GM19328 (cell line): ENCODE measurements at regions not wholly inside any gene's neighbourhood (a gene's known extent, or its start where the extent isn't known, plus 50 kb on each side); places are given as distances from the start of the nearest gene placed in this dataset.

ENCODE experiments used
- ATAC-seq: cut with Tn5 transposase; IDR thresholded peaks from one replicate; pipeline ENCODE4 v1.9.1; 2021; ENCODE audit warnings: mild to moderate bottlenecking, moderate library complexity; ENCODE audit not compliant: unreplicated experiment

DNA sequence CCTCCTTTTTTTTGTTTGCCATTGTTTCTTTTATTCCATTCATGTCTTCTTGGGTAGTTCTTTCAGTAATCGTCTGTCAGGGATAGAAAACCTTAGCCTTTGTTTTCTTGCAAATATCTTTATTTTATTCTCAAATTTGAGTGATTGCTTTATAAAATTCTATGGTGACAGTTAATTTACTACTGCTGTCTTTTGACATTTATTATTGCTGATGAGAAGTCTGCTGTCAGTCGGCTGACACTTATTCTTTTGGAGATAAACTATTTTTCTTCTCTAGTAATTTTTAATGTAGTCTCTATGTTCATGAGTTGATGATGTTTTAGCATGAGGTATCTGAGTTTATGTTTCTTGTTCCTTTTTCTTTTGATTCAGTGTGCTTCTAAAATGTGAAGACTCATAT is 983.8 kb downstream of the TTLL7 start:
- ATAC-seq = no peak

- no peak for ATAC-seq
Measured at GRCh38 chr1:83012950-83013349, 986.0 kb downstream of the TTLL7 start.

GRCh38 chr1:83011265-83011664 is 987.7 kb downstream of the TTLL7 start:
- no peak for ATAC-seq

DNA sequence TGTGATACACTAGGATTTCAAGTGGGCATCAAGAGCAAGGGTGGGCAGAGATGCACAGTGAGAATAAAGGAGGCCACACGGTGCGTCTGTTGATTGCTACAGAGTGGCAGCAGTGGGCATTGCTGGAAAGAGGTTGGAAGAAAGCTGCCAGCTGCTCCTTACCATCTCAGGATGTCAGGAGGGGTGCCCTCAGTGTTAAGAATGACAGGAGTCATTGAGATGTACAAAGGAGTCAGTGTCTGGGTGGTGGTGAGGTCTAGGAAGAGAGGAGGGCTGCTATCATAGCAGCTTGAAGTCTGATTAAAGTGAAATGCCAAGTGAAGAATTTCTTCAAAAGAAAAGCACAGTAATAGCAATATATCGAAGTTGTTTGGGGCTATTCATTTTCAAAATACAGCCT is 992.7 kb downstream of the TTLL7 start:
- no peak for ATAC-seq

GRCh38 chr1:83000286-83000685 is 998.6 kb downstream of the TTLL7 start:
- no peak for ATAC-seq

DNA sequence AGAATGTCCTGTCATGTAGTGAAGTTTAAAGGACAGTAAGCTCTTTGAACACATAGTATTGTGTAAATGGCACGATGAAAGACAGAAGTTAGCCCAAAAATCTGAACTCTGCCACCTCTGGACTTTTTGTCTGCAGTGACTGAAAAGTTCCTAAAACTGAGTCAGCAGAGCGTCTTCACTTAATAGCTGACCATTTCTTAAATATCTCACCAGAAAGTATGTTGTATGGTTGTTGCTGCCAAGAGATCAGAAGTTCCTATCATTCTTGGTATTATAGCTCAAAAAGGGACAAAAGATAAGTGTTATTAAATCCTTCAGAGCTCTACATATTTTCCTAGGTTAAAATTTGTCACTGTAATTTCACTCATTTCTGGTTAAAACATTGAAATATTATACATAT is 1003.0 kb downstream of the TTLL7 start:
- no peak for ATAC-seq

DNA sequence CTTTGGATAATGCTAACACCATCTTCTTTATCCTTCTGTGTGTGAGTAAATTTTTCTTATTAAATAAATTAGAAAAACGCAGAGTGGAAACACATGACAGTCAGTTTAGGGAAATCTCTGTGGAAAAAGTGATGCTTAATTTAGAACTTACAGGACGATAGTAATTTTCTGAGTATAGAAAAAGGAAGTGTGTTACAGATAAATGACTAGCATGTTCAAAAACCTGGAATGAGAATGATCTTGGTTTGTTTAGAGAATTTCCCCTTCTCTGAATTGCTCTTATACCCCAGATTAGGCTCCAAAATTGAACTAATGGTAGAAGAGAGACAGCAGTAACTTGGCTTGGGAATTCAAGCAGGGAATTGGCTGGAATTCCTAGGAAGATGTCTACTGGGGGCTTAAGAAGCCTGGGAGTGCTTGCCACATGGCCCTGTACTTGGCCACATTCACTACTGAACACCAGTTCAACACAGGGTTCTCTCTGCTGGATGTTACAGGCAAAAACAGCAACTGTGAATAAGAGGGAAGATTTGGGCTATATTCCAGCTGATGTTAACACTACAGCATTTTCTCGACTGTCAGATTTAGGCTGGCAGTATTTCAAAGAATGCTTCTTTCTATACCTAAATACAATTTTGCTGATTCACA is 1004.2 kb downstream of the TTLL7 start:
- ATAC-seq = no peak

DNA sequence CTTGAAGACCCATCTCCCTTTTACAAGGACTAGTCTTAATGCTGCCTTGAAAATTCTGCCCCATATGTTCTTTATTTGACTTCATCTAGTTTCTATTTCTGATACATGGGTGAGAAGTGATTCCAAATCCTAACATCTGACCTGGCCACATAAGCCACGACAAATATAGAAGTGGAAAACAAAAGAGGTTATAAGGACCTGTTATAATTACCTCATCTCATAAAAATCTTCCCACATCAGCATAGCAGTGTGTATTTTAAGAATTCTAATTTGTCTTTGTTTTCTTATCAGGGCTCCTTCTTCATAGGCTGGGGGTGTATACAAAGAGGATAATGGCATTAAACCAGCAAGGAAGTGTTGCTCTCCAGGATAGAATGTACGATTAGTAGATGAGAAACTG is 1007.4 kb downstream of the TTLL7 start:
- no peak for ATAC-seq

DNA sequence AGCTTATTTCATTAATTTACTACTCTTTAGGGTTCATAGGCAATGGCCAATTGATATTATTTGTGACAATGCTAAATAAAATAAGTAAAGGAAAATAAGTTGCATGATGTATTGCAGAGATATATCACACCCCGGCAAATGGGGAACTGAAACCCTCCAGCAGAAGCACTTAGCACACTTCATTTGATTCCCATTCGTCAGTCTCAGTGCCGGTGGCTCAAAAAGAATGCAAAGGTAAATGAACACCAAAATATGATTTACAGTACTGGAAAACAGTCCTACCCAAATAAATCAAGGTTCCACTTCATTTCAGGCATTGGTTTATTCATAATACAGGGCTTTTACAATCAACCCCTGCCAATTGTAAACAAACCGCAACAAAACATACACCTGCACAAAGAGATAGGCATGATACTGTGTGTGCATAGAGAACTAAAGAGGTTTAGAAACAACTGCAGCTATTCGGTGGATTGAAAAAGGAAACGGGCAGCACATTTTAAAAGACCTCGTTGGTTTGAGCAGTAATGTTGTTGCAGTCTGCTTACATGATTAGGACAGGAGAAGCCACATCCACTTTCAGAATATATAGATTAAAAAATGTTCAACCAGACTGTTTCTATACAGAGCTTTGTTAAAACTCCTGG is 1019.2 kb downstream of the TTLL7 start:
- peak; percentile 97 for ATAC-seq

GRCh38 chr1:82978461-82979324 is 1020.2 kb downstream of the TTLL7 start:
- no peak for ATAC-seq

DNA sequence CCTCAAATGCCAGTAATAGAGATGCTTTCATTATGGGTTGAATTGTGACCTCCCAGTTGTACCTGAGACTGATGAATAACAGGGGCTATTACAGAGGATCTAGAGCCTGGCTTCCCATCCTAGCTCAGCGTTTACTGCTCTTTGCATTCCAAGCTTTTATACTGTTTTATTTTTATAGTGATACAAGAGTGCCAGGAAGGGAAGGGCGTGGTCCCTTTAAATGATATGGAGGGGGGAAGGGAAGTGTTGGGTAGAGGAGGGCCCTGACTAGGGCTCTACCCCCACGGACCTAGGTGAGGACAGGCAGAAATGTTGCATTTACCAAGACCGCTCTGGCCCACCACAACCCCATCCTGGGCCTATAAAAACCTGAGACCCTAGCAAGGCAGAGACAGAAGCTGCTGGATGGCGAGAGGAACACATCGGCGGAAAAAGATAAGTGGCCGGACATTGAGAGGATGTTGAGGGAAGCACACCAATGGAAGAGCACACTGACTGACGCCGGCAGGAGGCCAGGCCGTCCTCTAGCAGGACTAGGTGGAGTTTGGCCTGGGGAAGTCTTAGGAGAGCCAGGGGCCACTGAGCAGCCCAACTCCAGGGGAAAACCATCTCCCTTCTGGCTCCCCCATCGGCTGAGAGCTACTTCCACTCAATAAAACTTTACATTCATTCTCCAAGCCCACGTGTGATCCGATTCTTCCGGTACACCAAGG is 1025.9 kb downstream of the TTLL7 start:
- no peak for ATAC-seq

- ATAC-seq = no peak
Measured at GRCh38 chr1:82969340-82969739, 1029.6 kb downstream of the TTLL7 start.

DNA sequence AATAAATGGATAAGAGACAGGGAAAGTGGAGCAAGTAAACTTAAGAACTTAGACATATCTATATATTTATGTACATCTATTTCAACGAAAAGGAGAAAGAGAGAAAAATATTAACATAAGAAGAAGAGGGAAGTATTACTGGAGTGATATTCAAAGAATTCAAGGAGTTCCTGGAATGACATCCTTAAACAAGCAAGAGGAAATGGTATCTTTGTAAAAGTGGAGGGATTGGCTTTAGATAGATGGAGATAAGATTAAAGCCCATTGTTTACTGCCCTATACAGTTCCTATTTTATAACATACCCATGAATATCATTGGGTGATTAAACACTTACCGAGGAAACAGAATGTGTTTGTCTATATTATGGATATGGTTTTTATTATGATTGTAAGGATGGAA is 1036.3 kb downstream of the TTLL7 start:
- no peak for ATAC-seq

DNA sequence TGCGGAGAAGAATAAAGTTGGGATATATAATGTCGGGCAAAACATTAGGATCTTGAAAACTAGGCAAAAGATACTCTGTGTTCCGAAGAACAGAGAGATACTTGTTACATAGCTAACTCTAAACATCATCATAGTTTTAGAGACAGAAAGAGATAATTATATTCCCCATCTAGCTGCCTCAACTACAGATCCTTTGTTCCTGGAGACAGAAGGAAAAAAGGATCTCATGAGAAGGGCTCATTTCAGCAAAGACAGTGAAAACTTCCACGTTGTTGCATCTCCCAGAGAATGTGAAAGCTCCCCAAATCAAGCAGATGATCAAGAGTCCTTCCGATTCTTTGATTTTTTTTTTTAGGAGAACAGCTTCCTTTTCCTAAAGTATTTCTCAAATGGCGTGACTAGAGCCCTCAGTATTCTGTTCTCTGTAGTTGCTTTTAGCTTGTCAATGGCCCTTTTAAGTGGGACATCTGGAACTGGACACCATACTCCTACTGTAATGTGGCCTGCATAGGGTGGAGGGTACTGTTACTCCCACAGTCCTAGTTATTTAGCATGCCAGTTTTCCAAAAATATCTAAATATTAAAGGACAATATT is 1048.2 kb downstream of the TTLL7 start:
- no peak for ATAC-seq

- no peak for ATAC-seq
Measured at GRCh38 chr1:82948386-82948785, 1050.5 kb downstream of the TTLL7 start.

DNA sequence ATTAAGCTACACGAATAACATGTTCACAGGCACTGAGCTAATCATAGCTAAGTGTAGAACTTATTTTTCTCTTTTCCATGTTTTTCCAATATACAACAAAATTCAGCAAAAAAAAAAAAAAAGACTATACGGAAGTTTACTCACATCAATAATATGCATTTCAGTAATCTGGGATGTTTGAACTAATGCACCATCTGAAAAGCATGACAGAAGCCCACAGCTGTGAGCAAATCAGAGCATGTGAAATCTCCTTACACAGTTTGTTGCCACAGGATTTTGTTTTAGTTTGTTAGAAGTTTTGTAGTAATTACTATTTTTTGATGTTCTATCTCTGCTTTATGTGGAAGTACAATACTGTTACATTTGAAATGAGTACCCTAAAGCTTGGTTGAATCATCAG is 1051.7 kb downstream of the TTLL7 start:
- no peak for ATAC-seq

- no peak for ATAC-seq
Measured at GRCh38 chr1:82946096-82946605, 1052.8 kb downstream of the TTLL7 start.

GRCh38 chr1:82944822-82945221 is 1054.1 kb downstream of the TTLL7 start:
- ATAC-seq = no peak

- no peak for ATAC-seq
Measured at GRCh38 chr1:82934074-82934473, 1064.9 kb downstream of the TTLL7 start.

- ATAC-seq = no peak
Measured at GRCh38 chr1:82932727-82933126, 1066.2 kb downstream of the TTLL7 start.

- no peak for ATAC-seq
Measured at GRCh38 chr1:82932207-82932606, 1066.7 kb downstream of the TTLL7 start.
